PC-9 (cell line): ENCODE measurements at regions not wholly inside any gene's neighbourhood (a gene's known extent, or its start where the extent isn't known, plus 50 kb on each side); places are given as distances from the start of the nearest gene placed in this dataset.

ENCODE experiments used
- BruUV-seq: library from RNA; stranded (reverse); fragments of 400-500 nt; replicated peaks from 2 replicates; lab custom pipeline; 2021; lab: Mats Ljungman, UMichigan
- CTCF ChIA-PET: fragments of 300-600 bp; sonication (Branson Sonifier 250); formaldehyde crosslinking; loops from one replicate; lab custom pipeline; 2022; ENCODE audit warnings: antibody characterized with exemption; lab: Charles Lee
- POLR2A ChIA-PET: fragments of 300-600 bp; sonication (Branson Sonifier 250); formaldehyde crosslinking; loops from one replicate; lab custom pipeline; 2022; ENCODE audit warnings: antibody characterized with exemption; ENCODE audit not compliant: unreplicated experiment; lab: Charles Lee
- DNase-seq, 2 experiments: peaks; one replicate each; pipeline versions ENCODE4 v3.0.0 to v3.0.0-alpha.2; 2015 to 2022; ENCODE audit warnings: mixed read lengths in 1 of 2
- H2AFZ ChIP-seq: fragments of 200-600 bp; sonication (generic); 2 replicates; pipeline ENCODE4 v1.8.1; 2017; ENCODE audit warnings: antibody characterized with exemption
- H3F3A ChIP-seq: fragments of 200-600 bp; sonication (generic); 2 replicates; pipeline ENCODE4 v1.8.1; 2017; ENCODE audit warnings: antibody characterized with exemption, mild to moderate bottlenecking, low read depth; ENCODE audit not compliant: insufficient read depth
- H3K27ac ChIP-seq: fragments of 200-600 bp; sonication (generic); 2 replicates; pipeline ENCODE4 v1.6.1; 2016; ENCODE audit warnings: mixed run types
- H3K27me3 ChIP-seq: fragments of 200-600 bp; sonication (generic); 2 replicates; pipeline ENCODE4 v1.6.1; 2016; ENCODE audit warnings: low read depth, mixed run types; ENCODE audit not compliant: insufficient read depth
- H3K36me3 ChIP-seq: fragments of 200-600 bp; sonication (generic); 2 replicates; pipeline ENCODE4 v1.6.1; 2016; ENCODE audit warnings: low read depth, mixed run types
- H3K4me1 ChIP-seq: fragments of 200-600 bp; sonication (generic); replicated peaks from 2 replicates; pipeline ENCODE4 v1.6.1; 2016; ENCODE audit warnings: mixed run types; ENCODE audit not compliant: insufficient read depth
- H3K4me2 ChIP-seq: fragments of 200-600 bp; sonication (generic); 2 replicates; pipeline ENCODE4 v1.6.1; 2017; ENCODE audit warnings: mixed run types
- H3K4me3 ChIP-seq: fragments of 200-600 bp; sonication (generic); 2 replicates; pipeline ENCODE4 v1.6.1; 2016; ENCODE audit warnings: mixed run types
- H3K79me2 ChIP-seq: fragments of 200-600 bp; sonication (generic); 2 replicates; pipeline ENCODE4 v1.6.1; 2017; ENCODE audit warnings: low read depth, mixed run types
- H3K9me2 ChIP-seq: fragments of 200-600 bp; sonication (generic); 2 replicates; pipeline ENCODE4 v1.8.1; 2017; ENCODE audit warnings: mild to moderate bottlenecking; ENCODE audit not compliant: insufficient read depth
- H3K9me3 ChIP-seq: fragments of 200-600 bp; sonication (generic); 2 replicates; pipeline ENCODE4 v1.8.1; 2016; ENCODE audit warnings: low read depth; ENCODE audit not compliant: insufficient read depth
- H4K20me1 ChIP-seq: fragments of 200-600 bp; sonication (generic); 2 replicates; pipeline ENCODE4 v1.8.1; 2017; ENCODE audit not compliant: insufficient read depth
- CTCF ChIP-seq: fragments of 200-600 bp; sonication (generic); conservative IDR thresholded peaks from 2 replicates; pipeline ENCODE4 v1.6.1; 2017; ENCODE audit warnings: mixed run types, antibody characterized with exemption, mild to moderate bottlenecking, moderate library complexity
- EZH2 ChIP-seq: fragments of 200-600 bp; sonication (generic); IDR thresholded peaks from 2 replicates; pipeline ENCODE4 v1.8.0; 2017; ENCODE audit warnings: antibody characterized with exemption, low read depth
- intact Hi-C: fragments of 100-400 bp; cut with micrococcal nuclease; formaldehyde crosslinking; loops from one replicate; pipeline ENCODE4 v1.10.0; 2022; ENCODE audit not compliant: unreplicated experiment

DNA sequence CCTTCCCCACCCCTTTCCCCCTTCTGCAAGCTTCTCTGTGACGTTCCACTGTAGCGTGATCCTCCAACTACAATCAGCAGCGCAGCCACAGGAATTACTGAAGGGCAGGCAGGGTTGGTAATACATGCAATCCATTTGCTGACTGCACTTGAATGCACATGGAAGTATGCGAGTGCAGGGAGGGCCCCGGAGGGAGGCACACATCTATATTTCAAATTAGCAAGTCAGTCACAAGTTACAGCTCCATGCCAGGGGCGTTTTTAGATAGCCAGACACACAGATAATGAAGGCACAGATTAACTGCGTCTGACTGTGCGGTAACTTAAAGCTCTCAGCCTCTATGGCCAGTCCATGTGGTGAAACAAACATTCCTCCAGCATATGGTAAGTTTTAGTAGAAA, 209.2 kb upstream of the GATA6 start:
- Histone ChIP-seq H3K36me3 (no peaks in the 10 kb centered on the region), H3K9me3 (no peaks in the 10 kb centered on the region), H3K4me1 (no peaks in the 10 kb centered on the region), H3K9me2 (no peaks in the 10 kb centered on the region), H3F3A (no peaks in the 10 kb centered on the region), H3K27ac (no peak overlapping the region), H3K79me2 (no peaks in the 10 kb centered on the region), H3K27me3 (no peaks in the 10 kb centered on the region), H2AFZ (no peak overlapping the region), H4K20me1 (no peaks in the 10 kb centered on the region), H3K4me3 (no peak overlapping the region), H3K4me2 (no peak overlapping the region)
- no TSS peak for BruUV-seq
- no peak for DNase-seq
- ChIA-PET POLR2A (no interaction called here), CTCF (no interaction called here)
- intact Hi-C loops: no loop called here
- no peak for TF ChIP-seq CTCF
- TF ChIP-seq EZH2: no peak

- POLR2A ChIA-PET: no interaction called here
- H3K79me2 ChIP-seq: no peaks in the 10 kb centered on the region
- H3K36me3 ChIP-seq: no peaks in the 10 kb centered on the region
- no peak overlapping the region for H3K27ac ChIP-seq
- TF ChIP-seq EZH2 (no peak), CTCF (no peak)
- H3K9me2 ChIP-seq: no peaks in the 10 kb centered on the region
- H3K4me2 ChIP-seq: no peak overlapping the region
- no peaks in the 10 kb centered on the region for H3K9me3 ChIP-seq
- no peaks in the 10 kb centered on the region for H3K27me3 ChIP-seq
- DNase-seq: no peak
- no peaks in the 10 kb centered on the region for H3F3A ChIP-seq
- no peaks in the 10 kb centered on the region for H4K20me1 ChIP-seq
- no TSS peak for BruUV-seq
- no peak overlapping the region for H3K4me3 ChIP-seq
- H3K4me1 ChIP-seq: no peaks in the 10 kb centered on the region
- intact Hi-C loops: no loop called here
- CTCF ChIA-PET: no interaction called here
- no peak overlapping the region for H2AFZ ChIP-seq
Observed at GRCh38 chr18:21963336-21963735, 206.1 kb upstream of the GATA6 start.

GRCh38 chr18:21968338-21968737, 201.1 kb upstream of the GATA6 start:
- intact Hi-C loops: no loop called here

More at GRCh38 chr18:21968338-21968737, 201.1 kb upstream of the GATA6 start:
- Histone ChIP-seq H3K79me2 (no peaks in the 10 kb centered on the region), H3K4me3 (no peak overlapping the region), H3K9me2 (no peaks in the 10 kb centered on the region), H3K4me1 (no peaks in the 10 kb centered on the region), H2AFZ (no peak overlapping the region), H4K20me1 (no peaks in the 10 kb centered on the region), H3K9me3 (no peaks in the 10 kb centered on the region), H3K27ac (no peak overlapping the region), H3K4me2 (no peak overlapping the region), H3F3A (no peaks in the 10 kb centered on the region), H3K27me3 (no peaks in the 10 kb centered on the region), H3K36me3 (no peaks in the 10 kb centered on the region)
- POLR2A ChIA-PET: no interaction called here
- TF ChIP-seq CTCF (no peak), EZH2 (no peak)
- DNase-seq: no peak
- BruUV-seq: no TSS peak
- CTCF ChIA-PET: no interaction called here
